Hematopoietic multipotent progenitor cell treated with erythropoietin and hydrocortisone succinate and interleukin-3 and kit ligand, for 8 days (in vitro differentiated cells): ENCODE measurements at regions not wholly inside any gene's neighbourhood (a gene's known extent, or its start where the extent isn't known, plus 50 kb on each side); places are given as distances from the start of the nearest gene placed in this dataset.
A peak's percentile ranks its signal among the peaks of the same experiment; 100 is the strongest.
"Not testable (repeated sequence)": the region's sequence is repeated elsewhere in the genome, so short reads cannot be mapped to it uniquely, and the experiment has no call there.

Source experiments
- DNase-seq: peaks from one replicate; pipeline ENCODE4 v3.0.0-alpha.2; 2015

DNA sequence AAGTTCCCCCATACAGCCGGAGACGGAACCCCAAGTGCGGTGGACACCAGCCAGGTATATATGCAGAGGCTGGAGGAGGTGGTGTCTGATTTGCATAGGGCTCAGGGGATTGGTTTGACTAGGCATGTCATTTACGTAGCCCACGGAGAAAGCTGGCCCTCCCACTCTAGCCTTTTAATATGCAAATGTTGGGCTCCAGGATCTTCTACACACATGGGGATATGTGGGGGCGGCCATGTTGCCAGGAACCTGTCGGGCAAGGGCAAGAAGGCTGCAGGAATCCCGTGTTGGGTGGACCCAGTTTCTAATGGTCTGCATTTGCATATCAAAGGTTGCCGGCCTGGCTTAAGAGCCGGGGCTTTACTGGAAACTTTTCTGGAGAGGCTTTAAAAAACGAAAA is 57.4 kb downstream of the FTHL17 start:
- DNase-seq: not testable (repeated sequence)

DNA sequence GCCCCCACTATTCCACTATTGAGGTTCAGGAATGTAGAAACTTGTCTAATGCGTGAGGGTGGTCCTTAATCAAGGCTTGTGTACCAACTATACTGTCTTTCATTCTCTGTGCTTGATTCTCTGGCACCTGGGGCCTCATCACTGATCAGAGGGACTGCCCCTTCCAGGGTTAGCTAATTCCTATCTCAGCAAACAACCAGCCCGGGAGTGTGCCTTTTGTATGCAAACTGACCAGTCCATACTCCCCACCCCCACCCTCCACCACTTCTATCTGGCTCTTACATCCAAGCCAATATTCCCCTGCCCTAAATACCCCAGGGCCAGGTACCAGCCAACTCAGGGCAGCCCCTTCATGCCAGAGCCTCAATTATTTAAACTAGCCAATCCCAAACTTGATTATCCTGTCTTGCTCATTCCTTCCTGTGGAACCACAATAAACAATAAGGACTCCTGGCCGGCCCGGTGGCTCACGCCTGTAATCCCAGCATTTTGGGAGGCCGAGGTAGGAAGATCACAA is 59.3 kb downstream of the FTHL17 start:
- DNase-seq: no peak

DNA sequence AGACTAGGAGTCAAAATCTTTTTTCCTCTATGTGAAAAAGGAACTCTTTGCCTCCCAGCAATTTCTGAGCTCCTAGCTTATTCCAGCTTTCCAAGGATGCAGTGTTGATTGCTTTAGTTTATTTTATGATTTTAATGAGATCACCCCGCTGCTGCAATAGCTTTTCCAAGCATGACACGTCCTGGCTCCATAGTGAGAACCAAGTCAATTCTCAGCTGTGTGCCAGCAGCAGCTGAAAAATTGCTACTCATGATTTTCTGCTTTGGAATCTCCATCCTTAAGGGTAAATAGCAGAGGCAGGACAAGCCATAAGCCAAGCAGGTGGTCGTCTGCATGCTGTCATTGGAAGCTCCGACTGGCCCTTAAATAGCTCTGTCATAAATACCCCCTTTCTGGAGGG is 64.5 kb downstream of the FTHL17 start:
- no peak for DNase-seq

DNA sequence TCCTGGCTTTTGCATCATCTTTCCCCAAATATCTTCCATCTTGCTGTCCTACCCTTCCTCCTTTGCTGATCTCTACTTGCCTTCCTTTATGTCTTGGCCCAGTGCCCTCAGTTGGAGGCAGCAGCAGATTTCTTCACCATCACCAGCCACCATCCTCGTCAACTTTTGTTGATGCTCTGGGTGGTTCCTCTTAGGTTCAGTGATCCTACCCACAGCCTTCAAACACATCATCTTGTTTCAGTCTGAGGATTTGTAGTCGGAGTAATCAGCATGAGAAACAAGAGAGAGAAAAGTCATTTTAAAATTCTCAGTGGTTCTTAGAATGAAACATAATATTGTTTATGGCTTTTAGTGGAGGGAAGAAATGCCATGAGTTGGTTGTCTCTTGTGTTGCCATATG is 65.8 kb downstream of the FTHL17 start:
- DNase-seq: no peak

DNA sequence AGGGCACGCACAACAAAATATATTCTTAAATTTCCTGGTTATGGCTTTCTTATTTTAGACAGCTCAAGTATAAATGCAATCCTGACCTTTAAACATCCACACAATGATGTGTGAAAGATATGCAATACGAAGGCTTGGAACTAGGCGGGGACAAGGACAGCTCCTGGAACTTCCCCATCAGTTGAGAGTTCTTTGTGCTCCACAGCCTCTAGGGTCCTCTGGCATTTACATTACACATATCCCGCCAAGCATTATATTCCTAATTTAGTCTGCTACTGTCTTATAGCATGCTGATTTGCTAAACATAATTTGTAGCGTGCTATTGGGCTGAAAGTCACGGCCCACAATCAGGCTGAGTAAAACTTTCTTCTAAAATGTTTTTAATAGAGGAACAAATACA is 74.4 kb downstream of the FTHL17 start:
- no peak for DNase-seq

DNA sequence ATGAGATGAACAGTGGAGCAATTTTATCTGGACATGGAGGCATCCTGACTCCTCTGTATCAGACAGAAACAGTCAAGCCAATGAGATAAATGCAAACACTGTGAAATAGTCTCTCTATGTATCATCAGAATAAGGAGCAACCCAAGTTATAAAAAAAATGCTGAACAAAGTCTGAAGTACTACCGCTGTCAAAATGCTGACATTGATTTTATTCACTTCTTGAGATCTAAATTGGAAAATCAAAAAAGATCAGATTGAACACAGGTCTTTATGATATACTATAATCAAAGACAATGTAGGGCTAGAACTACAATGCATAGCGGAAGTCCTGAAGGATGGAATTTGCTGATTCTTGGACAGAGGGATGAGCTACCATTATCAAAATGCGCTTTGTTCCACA is 76.1 kb downstream of the FTHL17 start:
- DNase-seq: no peak

DNA sequence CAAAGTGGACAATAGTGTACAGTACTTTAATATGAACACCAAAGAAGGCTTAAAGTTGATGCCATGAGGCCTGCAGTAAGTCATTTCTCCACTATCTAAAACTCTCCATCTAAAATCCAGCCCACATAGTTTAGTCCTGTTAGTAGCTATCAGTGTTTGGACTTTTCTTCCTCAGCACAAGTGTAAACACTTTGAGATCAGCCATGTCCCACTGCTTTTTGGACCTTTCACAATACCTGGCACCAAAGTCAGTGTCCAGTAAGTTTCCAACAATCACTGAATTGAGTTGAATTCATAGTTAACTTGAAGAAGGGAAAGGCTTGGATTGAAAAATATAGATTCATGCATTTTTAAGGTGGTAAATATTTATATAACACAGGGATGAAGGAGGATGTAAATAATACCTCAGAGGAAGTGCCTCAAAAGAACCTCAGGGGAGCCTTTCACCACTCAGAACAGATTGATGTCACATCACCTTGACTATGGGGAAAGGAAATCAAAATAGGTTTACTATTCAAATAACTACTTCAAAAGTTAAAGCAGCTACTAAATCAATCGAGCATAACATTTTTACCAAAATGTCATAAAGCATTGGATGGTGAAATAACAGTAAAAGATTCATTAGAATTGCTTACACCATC is 76.7 kb downstream of the FTHL17 start:
- no peak for DNase-seq

DNA sequence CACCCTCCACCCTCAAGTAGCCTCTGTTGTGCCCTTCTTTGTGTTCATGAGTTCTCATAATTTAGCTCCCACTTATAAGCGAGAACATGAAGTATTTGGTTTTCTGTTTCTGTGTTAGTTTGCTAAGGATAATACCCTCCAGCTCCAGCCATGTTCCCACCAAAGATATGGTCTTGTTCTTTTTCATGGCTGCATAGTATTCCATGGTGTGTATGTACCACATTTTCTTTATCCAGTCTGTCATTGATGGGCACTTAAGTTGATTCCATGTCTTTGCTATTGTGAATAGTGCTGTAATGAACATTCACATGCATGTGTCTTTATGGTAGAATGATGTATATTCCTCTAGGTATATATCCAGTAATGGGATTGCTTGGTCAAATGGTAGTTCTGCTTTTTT is 77.8 kb downstream of the FTHL17 start:
- DNase-seq: not testable (repeated sequence)

DNA sequence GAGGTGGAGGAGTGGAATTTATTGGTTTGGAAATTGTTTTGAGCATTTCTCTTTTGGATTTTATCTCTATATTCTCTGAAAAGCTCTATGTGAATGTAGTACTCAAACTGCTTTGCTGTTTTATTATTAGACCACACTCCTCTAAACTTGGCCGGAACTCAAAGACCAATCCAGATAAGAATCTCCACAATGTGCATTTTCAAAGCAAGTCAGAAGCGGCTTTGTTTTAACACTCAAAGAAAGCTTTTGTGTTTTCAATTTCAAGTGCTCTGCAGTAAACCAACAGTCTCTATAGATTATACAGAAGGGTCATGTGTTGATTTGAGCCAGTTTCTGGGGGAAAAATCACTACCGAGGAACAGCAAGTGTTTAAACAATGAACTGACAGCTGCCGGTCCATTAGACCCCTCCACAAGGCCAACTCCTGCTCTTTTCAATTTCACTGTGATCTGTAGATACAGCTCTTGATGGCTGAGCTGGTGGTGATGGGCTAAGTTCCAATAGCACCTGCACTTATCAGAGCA is 79.4 kb downstream of the FTHL17 start:
- peak; percentile 2 for DNase-seq

DNA sequence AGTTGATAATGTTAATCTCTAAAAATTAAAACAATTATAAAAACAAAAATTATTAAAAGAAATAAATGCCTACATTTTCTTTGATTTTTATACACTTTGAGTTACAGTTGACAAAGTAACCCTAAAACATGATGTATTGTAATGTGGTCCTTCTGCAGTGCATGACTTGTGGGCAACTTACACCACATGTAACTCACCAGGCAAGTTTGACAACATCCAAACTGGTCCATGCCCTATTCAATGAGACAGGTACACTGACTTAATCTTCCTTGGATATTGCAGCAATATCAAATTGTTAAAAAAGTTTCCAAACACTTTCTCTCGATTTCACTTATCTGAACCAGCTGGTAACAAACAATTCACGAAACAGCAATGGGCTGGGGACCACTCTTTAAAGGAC is 81.5 kb downstream of the FTHL17 start:
- DNase-seq: no peak

DNA sequence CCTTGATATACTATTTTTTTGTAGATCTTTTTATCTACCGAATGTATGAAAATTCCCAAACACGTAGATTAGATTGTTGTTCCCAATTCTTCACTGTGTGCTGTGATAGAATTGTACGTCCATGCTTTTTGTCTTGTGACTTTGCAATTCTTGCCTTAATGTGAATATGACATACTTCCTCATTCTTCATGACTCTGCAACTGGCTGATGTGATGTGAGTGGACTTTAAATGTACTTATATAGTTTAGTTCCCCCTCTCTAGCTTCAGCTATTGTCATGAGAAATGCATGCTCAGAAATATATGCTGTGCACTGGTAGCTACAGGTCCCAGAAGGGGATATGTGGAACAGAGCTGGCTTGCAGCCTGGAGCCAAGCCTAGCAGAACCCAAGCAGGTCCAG is 89.4 kb downstream of the FTHL17 start:
- DNase-seq: peak; percentile 5

DNA sequence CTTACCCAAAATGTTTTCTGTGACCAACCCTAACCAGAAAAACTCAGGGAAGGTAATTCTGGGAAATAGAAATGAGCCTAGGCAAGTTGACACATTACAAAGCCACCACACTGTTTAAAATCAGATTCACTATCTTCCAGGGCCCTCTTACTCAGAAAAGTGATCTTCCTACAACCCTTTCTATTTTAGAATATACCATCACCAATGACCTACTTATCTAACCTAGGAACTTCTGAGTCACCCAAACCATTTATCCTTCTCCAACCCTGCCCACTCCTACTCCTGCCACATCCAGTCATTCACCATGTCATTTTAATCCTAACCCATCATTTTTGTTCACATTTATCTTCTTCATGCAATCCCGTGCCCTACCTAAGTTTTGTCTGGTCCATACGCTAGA is 89.9 kb downstream of the FTHL17 start:
- DNase-seq: no peak

DNA sequence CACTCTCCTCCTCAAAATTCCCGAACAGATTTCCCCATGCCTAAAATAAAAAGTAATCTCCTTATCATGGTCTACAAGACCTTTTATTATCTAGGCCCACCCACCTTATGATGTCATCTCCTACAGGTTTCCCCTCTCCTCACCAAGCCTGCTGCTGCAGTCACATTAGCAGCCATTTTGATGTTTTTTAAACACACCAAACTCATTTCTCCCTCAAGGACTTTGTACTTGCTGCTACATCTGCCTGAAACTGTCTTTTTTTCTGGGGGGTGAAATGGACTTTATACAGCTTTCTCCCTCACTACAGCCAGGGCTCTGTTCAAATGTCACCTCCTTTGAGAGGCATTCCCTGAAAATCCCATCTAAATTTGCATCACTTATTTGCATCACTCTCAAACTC is 90.2 kb upstream of the TAB3 start:
- DNase-seq: no peak

DNA sequence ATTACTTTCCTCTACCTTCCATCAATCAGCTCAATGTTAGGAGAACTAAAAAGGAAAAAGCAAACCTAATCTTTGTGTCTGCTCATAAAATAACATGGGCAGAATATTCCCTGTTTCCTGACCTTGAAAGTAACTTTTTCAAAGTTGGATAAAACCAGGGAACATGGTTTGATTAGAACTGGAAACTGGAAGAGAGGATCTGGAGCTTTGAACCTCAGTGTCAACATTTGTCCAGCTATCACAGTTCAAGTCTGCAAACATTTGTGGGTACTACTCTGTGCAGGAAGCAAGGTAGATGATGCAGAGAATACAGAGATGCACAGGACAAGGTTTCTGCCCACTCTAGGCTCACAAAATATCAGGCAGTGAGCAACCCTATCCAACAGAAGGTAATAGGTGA is 86.4 kb upstream of the TAB3 start:
- DNase-seq: no peak

DNA sequence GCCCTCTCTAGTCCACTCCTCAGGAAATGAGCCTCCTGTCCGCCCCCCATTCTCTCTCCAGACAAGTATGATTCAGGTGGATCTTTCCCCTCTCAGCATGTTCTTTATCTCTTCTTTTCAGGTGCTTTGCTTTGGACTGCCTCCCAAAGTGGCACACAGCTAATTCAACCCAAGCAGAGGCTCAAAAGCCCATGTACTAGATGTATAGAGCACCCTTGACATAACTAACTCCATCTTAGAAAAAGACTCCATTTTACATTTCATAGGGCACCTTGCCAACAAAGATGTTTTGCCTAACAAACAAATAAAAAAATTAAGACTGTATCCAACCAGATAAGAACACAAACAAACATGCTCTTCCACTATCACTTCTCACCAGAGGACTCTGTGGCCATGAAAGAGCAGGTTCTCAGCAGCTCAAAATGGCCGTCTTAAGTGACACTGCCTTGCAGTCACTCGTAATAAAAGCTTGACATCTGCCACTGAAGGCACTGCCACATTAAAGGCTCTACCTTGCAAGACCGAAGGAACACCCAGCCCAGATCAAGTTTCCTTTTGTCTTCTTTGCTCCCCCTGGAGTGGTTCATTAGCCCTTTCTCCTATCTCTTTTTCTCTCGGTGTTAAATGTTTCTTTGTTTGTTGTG is 84.9 kb upstream of the TAB3 start:
- peak; percentile 13 for DNase-seq

DNA sequence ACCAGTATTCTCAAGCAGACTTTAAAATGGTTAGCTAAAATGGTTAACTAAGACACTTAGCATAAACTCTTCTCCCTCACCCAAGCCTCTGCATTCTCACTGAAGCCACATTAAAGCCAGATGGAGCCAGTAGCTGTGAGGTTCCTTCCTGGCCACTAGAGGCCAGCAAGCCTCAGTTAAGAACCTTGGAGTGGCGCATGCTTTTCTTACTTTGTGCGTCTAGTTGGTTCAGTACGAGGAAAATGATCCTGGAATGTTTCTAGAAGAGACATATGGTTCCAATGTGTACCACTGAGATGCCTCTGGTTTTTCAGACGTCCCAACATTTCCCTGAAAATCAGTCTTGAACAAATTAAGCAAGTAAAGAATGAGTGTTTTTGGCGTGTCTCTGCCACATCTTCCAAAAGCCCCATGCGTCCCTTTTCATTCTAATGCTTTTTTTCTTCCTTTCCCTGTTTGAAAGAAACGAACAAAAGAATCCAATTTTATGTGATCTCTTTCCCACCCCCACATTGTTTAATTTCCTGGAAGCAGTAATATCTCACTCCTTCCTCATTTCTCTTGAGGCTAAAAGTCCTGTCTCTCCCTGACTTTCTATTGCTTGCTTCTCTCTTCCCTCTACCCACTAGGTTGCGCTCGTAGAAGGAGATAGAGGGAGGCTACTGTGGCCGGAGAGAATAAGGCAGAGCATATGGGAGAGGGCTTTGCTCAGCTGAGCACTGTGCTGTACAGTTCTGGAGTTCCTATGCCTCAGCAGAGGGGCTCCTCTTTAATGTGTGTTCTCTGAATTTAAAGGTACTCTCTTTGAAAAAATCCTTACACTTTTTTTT is 82.9 kb upstream of the TAB3 start:
- DNase-seq: peak; percentile 53

DNA sequence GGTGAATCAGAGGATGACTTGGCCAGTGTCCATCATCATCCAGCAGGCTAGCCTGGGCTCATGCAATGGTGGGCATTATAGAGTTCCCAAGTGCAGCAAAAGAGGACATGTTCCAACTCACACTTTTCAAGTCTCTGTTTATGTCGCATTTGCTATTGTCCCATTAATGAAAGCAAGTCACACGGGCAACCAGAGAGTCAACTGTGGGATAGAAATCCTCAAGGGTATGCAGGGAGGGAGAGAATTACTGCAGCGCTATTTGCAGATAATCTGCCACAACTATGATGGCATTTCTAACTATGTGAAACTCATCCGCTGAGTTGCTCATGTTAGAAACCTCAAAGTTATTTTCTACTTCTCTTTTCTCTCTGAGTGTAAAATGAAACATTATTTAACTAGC is 78.5 kb upstream of the TAB3 start:
- no peak for DNase-seq

DNA sequence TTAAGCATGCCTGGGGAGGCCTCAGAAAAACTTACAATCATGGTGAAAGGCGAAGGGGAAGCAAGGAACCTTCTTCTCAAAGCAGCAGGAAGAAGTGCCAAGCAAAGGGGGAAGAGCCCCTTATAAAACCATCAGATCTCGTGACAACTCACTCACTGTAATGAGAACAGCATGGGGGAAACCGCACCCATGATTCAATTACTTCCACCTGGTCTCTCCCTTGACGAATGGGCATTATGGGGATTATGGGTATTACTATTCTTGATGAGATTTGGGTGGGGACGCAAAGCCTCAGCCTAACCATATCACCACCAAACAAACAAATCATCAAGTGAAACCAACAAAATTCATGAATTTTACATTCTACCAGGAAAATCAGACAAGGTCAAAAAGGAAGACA is 76.7 kb upstream of the TAB3 start:
- DNase-seq: no peak

DNA sequence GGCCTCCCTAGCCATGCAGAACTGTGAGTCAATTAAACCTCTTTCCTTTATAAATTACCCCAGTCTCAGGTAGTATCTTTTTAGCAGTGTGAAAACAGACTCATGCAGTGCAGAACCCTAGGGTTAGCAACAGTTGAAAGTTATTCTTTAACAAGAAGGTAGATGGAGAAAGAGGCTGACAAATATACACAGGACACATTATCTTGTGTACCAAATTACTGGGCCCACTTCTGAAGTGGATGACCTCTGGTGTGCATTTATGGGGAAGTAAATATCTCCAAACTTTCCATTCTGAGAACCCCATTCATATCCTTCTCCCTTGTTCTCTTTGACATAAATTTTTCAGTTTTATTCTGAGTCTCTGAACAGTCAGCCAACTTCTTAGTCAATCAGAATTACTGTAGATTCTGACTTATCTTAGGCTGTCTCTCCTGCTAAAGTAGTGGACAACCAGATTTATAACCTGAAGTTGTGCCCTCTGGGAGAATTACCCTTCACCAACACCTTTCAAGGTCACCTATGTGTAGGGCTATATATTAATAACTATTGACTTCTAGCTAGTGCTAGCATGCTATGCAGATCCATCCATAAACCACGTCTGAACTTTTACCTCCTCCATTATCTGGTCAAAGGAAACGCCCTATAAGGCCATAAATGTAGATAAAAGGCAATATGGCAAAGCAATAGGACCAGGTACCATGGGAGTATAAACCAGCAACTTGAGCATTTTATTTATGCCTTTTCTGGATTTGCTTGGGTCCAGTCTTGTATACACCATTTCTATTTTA is 72.5 kb upstream of the TAB3 start:
- no peak for DNase-seq

DNA sequence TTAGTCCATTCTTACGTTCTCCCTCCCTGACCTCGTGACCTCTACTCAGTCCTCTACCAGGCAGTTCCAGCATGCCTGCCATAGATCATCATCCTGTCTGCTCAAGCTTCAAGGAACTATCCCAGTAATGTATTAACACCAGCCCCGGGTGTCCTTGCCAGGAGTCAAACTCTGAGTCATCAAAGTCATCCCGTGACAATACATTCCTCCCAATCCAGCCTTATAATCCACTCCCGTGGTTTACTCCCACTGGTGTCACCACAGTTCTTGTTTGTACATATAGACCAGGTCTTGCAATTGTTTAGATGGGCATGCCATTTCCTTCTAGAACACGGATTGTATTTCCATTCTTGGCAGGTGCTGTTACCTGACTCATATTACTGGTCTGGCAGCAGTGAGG is 68.7 kb upstream of the TAB3 start:
- DNase-seq: no peak

DNA sequence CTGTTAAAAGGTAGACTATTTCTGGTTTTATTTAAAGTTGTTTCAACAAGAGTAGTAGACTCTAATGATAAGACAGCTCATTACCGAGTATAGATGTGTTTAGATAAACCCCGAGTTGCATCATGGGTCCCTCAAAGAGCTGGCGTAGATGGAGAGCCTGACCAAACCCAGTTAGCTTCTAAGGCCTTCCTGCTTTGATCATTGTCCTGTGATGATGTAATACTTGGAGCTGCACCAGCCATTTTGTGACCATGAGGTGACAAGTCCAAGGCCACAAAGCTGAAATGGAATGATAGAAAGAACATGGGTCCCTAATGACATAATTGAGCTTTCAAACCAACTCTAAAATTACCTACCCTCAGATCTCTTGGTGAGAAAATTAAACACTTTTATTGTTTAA is 66.6 kb upstream of the TAB3 start:
- DNase-seq: no peak

DNA sequence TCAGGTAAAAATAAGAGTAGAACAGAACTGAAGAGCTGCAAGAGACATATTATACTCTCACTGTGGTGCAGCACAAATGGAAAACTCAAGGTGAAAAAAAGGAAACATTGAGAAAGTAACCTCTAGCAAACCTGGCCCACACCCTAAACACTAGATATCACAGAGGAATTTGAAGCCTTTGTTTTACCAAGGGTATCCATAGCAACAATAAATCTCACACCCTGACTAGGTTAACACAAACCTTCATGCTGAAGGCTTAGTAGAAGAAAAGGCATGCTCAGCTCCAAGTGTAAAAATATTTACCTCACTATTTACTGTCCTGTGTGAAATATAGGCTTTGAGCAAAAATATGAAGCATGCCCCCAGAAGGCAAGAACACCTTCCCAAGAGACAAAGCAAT is 61.9 kb upstream of the TAB3 start:
- no peak for DNase-seq

DNA sequence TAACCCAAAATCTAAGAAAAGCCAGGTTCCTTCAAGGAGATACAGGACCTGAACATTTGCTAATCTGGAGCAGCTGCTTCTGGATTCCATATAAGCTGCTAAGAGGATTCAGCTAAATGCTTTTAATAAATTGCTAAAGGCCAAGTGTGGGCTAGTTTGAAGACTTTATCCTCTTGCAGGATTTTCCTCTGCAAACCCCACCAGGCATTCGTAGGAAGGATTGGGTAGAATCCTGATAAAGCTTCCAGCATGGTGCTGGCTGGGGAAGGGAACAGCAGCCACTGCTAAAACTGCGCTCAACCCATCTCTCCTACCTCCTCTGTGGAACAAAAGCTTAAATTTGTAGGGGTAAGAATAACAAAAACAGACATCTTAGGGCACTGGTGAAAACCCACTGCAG is 61.3 kb upstream of the TAB3 start:
- no peak for DNase-seq
